Central memory CD8-positive, alpha-beta T cell (primary cell): ENCODE measurements at regions not wholly inside any gene's neighbourhood (a gene's known extent, or its start where the extent isn't known, plus 50 kb on each side); places are given as distances from the start of the nearest gene placed in this dataset.

Experiments used
- ATAC-seq: fragments of 150-1000 bp; cut with Tn5 transposase; replicated peaks from 2 replicates; pipeline ENCODE4 v1.10.0; 2022; ENCODE audit warnings: mild to moderate bottlenecking, moderate FRiP score, moderate number of reproducible peaks; ENCODE audit not compliant: poor library complexity, severe bottlenecking; ENCODE audit errors: extremely low read depth
- DNase-seq, 2 donors: peaks; one replicate each; pipeline ENCODE4 v3.0.0; 2021; ENCODE audit warnings: low spot score in 2 of 2
- H3K27ac Mint-ChIP-seq: one replicate; pipeline ENCODE4 v1.8.0; 2022; ENCODE audit warnings: low read depth, mild to moderate bottlenecking, moderate library complexity, mixed read lengths
- H3K27me3 Mint-ChIP-seq: one replicate; pipeline ENCODE4 v1.8.0; 2022; ENCODE audit warnings: mixed read lengths
- H3K36me3 Mint-ChIP-seq: one replicate; pipeline ENCODE4 v1.8.0; 2022; ENCODE audit warnings: mild to moderate bottlenecking, moderate library complexity, mixed read lengths; ENCODE audit not compliant: insufficient read depth
- H3K4me1 Mint-ChIP-seq: one replicate; pipeline ENCODE4 v1.8.0; 2022; ENCODE audit warnings: mixed read lengths
- H3K4me3 Mint-ChIP-seq: one replicate; pipeline ENCODE4 v1.8.0; 2022; ENCODE audit warnings: mild to moderate bottlenecking, moderate library complexity, mixed read lengths
- H3K9me3 Mint-ChIP-seq: one replicate; pipeline ENCODE4 v1.8.0; 2022; ENCODE audit warnings: mixed read lengths

DNA sequence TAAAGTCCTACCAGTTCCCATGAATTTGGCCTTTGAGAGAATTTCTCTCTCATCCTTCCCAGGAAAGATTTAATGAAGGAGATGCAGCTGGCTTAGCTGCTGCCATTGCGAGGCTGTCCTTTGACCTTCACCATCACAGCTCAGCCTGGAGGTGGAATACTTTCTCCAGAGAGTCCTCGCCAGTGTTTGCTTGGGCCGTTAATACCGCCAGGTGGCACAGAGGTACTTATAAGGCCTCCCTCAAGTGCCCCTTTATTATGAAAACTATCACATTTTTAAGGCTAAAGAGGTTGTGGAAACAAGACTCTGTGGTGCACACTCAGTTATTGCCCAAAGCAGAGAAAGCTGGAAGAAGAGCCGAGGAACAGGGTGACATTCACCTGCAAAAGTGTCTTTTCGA lies 330.6 kb downstream of the CCSER2 start:
- Mint-ChIP-seq H3K27ac (no peak overlapping the region), H3K4me1 (no peaks in the 10 kb centered on the region), H3K36me3 (no peaks in the 10 kb centered on the region), H3K27me3 (peaks cover 11% of the 10 kb centered on the region), H3K4me3 (no peak overlapping the region), H3K9me3 (no peaks in the 10 kb centered on the region)
- ATAC-seq = no peak
- DNase-seq = no peak

GRCh38 chr10:84659497-84660439 lies 331.4 kb downstream of the CCSER2 start:
- Mint-ChIP-seq H3K27ac (no peak overlapping the region), H3K36me3 (no peaks in the 10 kb centered on the region), H3K9me3 (no peaks in the 10 kb centered on the region), H3K27me3 (peaks cover 11% of the 10 kb centered on the region), H3K4me3 (no peak overlapping the region), H3K4me1 (no peaks in the 10 kb centered on the region)
- DNase-seq (no peak), ATAC-seq (no peak)

GRCh38 chr10:84660450-84661159 lies 332.2 kb downstream of the CCSER2 start:
- Mint-ChIP-seq H3K27me3 (peaks cover 11% of the 10 kb centered on the region), H3K4me1 (no peaks in the 10 kb centered on the region), H3K9me3 (no peaks in the 10 kb centered on the region), H3K36me3 (no peaks in the 10 kb centered on the region), H3K27ac (no peak overlapping the region), H3K4me3 (no peak overlapping the region)
- DNase-seq (no peak), ATAC-seq (no peak)

GRCh38 chr10:84665211-84665610 lies 336.8 kb downstream of the CCSER2 start:
- H3K9me3 Mint-ChIP-seq = no peaks in the 10 kb centered on the region
- no peaks in the 10 kb centered on the region for H3K36me3 Mint-ChIP-seq
- H3K4me1 Mint-ChIP-seq = no peaks in the 10 kb centered on the region
- no peak overlapping the region for H3K4me3 Mint-ChIP-seq
- peaks cover 24% of the 10 kb centered on the region for H3K27me3 Mint-ChIP-seq
- DNase-seq (no peak), ATAC-seq (no peak)
- no peak overlapping the region for H3K27ac Mint-ChIP-seq

GRCh38 chr10:84665883-84666463 lies 337.6 kb downstream of the CCSER2 start:
- ATAC-seq = no peak
- DNase-seq = no peak
- H3K27ac Mint-ChIP-seq = no peak overlapping the region
- H3K36me3 Mint-ChIP-seq = no peaks in the 10 kb centered on the region
- no peak overlapping the region for H3K4me3 Mint-ChIP-seq
- no peaks in the 10 kb centered on the region for H3K9me3 Mint-ChIP-seq
- no peaks in the 10 kb centered on the region for H3K4me1 Mint-ChIP-seq
- peaks cover 19% of the 10 kb centered on the region for H3K27me3 Mint-ChIP-seq

- ATAC-seq = no peak
- H3K4me1 Mint-ChIP-seq = no peaks in the 10 kb centered on the region
- no peak overlapping the region for H3K4me3 Mint-ChIP-seq
- no peaks in the 10 kb centered on the region for H3K9me3 Mint-ChIP-seq
- no peak for DNase-seq
- no peaks in the 10 kb centered on the region for H3K36me3 Mint-ChIP-seq
- peaks cover 19% of the 10 kb centered on the region for H3K27me3 Mint-ChIP-seq
- no peak overlapping the region for H3K27ac Mint-ChIP-seq
Measured at GRCh38 chr10:84668186-84668763, 339.9 kb downstream of the CCSER2 start.

DNA sequence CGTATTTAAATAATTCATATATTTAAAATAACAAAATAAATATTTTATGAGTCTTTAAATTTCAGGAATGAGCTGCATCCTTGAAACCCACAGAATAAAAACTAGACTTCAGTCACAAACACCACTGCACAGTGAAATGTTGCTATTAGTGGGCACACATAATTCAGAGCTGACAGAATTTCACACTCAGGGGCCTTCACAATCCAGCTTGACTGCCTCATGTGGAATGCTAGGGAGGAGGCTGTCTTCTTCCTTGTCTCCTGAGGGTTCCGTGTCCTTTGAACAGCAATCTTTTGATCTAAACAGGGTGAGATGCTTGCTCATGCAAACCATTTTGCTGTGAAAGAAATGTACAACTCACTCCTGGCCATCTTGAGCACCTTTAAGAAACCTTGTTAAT lies 346.7 kb downstream of the CCSER2 start:
- Mint-ChIP-seq H3K27me3 (peaks cover 7% of the 10 kb centered on the region), H3K4me1 (no peaks in the 10 kb centered on the region), H3K36me3 (no peaks in the 10 kb centered on the region), H3K9me3 (no peaks in the 10 kb centered on the region), H3K27ac (no peak overlapping the region), H3K4me3 (no peak overlapping the region)
- ATAC-seq = no peak
- DNase-seq = no peak

GRCh38 chr10:84676536-84676935 lies 348.1 kb downstream of the CCSER2 start:
- H3K27me3 Mint-ChIP-seq = peaks cover 7% of the 10 kb centered on the region
- DNase-seq (no peak), ATAC-seq (no peak)
- no peaks in the 10 kb centered on the region for H3K36me3 Mint-ChIP-seq
- no peaks in the 10 kb centered on the region for H3K9me3 Mint-ChIP-seq
- H3K27ac Mint-ChIP-seq = no peak overlapping the region
- no peak overlapping the region for H3K4me3 Mint-ChIP-seq
- H3K4me1 Mint-ChIP-seq = no peaks in the 10 kb centered on the region

GRCh38 chr10:84681781-84682180 lies 353.4 kb downstream of the CCSER2 start:
- peaks cover 18% of the 10 kb centered on the region for H3K27me3 Mint-ChIP-seq
- H3K4me3 Mint-ChIP-seq = no peak overlapping the region
- no peaks in the 10 kb centered on the region for H3K4me1 Mint-ChIP-seq
- H3K9me3 Mint-ChIP-seq = no peaks in the 10 kb centered on the region
- H3K36me3 Mint-ChIP-seq = no peaks in the 10 kb centered on the region
- ATAC-seq (no peak), DNase-seq (no peak)
- no peak overlapping the region for H3K27ac Mint-ChIP-seq

DNA sequence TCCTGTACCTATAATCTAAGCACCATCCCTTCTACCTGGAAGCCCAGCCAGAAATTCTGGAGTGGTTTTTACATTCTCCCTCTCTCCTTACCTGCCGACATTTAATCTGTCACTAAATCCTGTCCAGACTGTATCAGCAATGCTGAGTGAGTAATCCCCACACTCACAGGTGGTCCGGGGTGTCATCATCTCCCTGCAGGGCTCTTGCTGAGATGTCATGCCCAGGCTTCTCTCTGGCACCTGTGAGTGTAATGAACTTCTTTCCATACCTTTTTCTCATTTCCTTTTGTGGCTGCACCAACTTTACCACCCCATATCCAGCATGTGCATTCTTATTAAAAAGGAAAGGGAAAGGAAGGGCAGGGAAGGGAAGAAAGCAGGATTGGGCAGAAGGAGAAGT lies 355.2 kb downstream of the CCSER2 start:
- H3K9me3 Mint-ChIP-seq = no peaks in the 10 kb centered on the region
- no peak overlapping the region for H3K27ac Mint-ChIP-seq

GRCh38 chr10:84683980-84684740 lies 355.8 kb downstream of the CCSER2 start:
- Mint-ChIP-seq H3K27me3 (peaks cover 26% of the 10 kb centered on the region), H3K4me1 (no peaks in the 10 kb centered on the region), H3K36me3 (no peaks in the 10 kb centered on the region), H3K9me3 (no peaks in the 10 kb centered on the region), H3K27ac (no peak overlapping the region), H3K4me3 (no peak overlapping the region)
- ATAC-seq (no peak), DNase-seq (no peak)

More for the DNA sequence above, 355.2 kb downstream of the CCSER2 start:
- Mint-ChIP-seq H3K4me3 (no peak overlapping the region), H3K4me1 (no peaks in the 10 kb centered on the region), H3K27me3 (peaks cover 26% of the 10 kb centered on the region), H3K36me3 (no peaks in the 10 kb centered on the region)
- DNase-seq = no peak
- no peak for ATAC-seq

GRCh38 chr10:84685047-84685660 lies 356.8 kb downstream of the CCSER2 start:
- Mint-ChIP-seq H3K4me3 (no peak overlapping the region), H3K27ac (no peak overlapping the region), H3K27me3 (peaks cover 26% of the 10 kb centered on the region), H3K36me3 (no peaks in the 10 kb centered on the region), H3K4me1 (no peaks in the 10 kb centered on the region), H3K9me3 (no peaks in the 10 kb centered on the region)
- ATAC-seq (no peak), DNase-seq (no peak)
